ENCODE measurements at regions not wholly inside any gene's neighbourhood (a gene's known extent, or its start where the extent isn't known, plus 50 kb on each side); places are given as distances from the start of the nearest gene placed in this dataset.

DNA sequence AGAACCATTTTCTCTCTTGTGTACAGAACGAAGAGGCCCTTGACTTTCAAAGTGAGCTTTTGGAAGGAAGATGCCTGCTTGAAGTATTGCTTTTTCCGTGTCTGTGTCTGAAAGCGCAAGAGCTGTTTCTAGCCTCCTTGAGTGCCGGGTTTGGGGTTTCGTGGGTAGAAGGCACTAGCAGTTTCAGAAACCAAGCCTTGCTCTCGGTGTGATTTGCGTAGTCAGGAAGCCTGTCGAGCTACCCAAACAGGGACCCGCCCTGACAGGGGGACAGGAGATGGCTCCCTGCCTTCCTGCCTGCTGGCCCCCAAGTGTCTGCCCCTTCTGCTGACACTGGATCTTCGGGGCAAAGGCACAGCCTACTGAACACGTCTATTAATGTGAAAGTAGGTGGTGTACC lies 322.0 kb downstream of the MAF start:
- TF ChIP-seq ZNF837 (tag by site-specific recombination; IDR thresholded peaks at IDR 0.05) (no peak), ZNF692 (tag by site-specific recombination; IDR thresholded peaks at IDR 0.05) (no peak), GLI4 (tag by site-specific recombination; IDR thresholded peaks at IDR 0.05) (no peak), SCRT1 (tag by site-specific recombination; IDR thresholded peaks at IDR 0.05; ENCODE audit: borderline replicate concordance) (no peak), ZNF148 (tag by site-specific recombination; IDR thresholded peaks at IDR 0.05; ENCODE audit: borderline replicate concordance) (no peak), ZBTB10 (tag by site-specific recombination; IDR thresholded peaks at IDR 0.05) (no peak), ZNF341 (tag by site-specific recombination; IDR thresholded peaks at IDR 0.05; ENCODE audit: low read depth) (no peak), ZNF10 (tag by site-specific recombination; IDR thresholded peaks at IDR 0.05) (no peak)
- H3K4me3 ChIP-seq (ENCODE audit: low read depth, low read length): no peak overlapping the region
- no peak overlapping the region for H3K27ac ChIP-seq (ENCODE audit: extremely low read depth, low read depth, low read length)
- no peaks in the 10 kb centered on the region for H3K9me3 ChIP-seq (ENCODE audit: control insufficient read depth, insufficient read depth, low read depth, low read length)
- no peaks in the 10 kb centered on the region for H3K36me3 ChIP-seq (ENCODE audit: control insufficient read depth in 2 of 2, insufficient read depth in 1 of 2, low read length in 2 of 2)
- H3K4me1 ChIP-seq (ENCODE audit: control insufficient read depth, insufficient read depth, low read length): no peaks in the 10 kb centered on the region
- ChIA-PET CTCF (interaction anchor here (1.0 kb wide), 1 partner anchor 273 kb away, joined by 3 read pairs; no protein-coding TSS in a partner anchor), POLR2A (no interaction called here)

DNA sequence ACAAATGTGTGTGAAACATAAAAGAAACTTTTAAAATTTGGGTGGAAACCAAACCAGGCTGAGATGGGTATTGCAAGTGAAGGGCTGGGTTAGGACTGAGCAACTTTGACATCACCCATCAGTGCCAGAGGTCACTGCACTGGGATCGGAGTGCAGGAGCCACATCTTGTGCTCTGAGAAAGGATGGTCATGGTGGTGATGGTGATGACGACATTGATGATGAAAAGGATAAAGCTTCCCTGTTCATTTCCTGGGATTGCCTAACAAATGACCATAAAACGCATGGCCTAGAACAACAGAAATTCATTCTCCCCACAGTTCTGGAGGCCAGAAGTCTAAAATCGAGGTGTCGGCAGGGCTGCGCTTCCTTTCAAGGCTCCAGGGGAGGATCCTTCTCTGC lies 324.0 kb downstream of the MAF start:
- Histone ChIP-seq H3K4me1 (ENCODE audit: control insufficient read depth, insufficient read depth, low read length) (no peaks in the 10 kb centered on the region), H3K36me3 (ENCODE audit: control insufficient read depth in 2 of 2, insufficient read depth in 1 of 2, low read length in 2 of 2) (no peaks in the 10 kb centered on the region), H3K9me3 (ENCODE audit: control insufficient read depth, insufficient read depth, low read depth, low read length) (no peaks in the 10 kb centered on the region), H3K4me3 (ENCODE audit: low read depth, low read length) (no peak overlapping the region), H3K27ac (ENCODE audit: extremely low read depth, low read depth, low read length) (no peak overlapping the region)
- CTCF ChIA-PET: no interaction called here
- POLR2A ChIA-PET: no interaction called here
- TF ChIP-seq, protein P1, sequence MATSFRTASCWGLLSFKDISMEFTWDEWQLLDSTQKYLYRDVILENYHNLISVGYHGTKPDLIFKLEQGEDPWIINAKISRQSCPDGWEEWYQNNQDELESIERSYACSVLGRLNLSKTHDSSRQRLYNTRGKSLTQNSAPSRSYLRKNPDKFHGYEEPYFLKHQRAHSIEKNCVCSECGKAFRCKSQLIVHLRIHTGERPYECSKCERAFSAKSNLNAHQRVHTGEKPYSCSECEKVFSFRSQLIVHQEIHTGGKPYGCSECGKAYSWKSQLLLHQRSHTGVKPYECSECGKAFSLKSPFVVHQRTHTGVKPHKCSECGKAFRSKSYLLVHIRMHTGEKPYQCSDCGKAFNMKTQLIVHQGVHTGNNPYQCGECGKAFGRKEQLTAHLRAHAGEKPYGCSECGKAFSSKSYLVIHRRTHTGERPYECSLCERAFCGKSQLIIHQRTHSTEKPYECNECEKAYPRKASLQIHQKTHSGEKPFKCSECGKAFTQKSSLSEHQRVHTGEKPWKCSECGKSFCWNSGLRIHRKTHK (tag by site-specific recombination; IDR thresholded peaks at IDR 0.05): no peak
- TF ChIP-seq ZNF600 (tag by site-specific recombination; IDR thresholded peaks at IDR 0.05) (no peak), HOXD13 (CRISPR knock-in tag; IDR thresholded peaks at IDR 0.05; ENCODE audit: borderline replicate concordance) (no peak), ZNF544 (tag by site-specific recombination; IDR thresholded peaks at IDR 0.05) (no peak), BCL11A (tag by site-specific recombination; IDR thresholded peaks at IDR 0.05; ENCODE audit: low read depth) (no peak), HOXC10 (CRISPR knock-in tag; IDR thresholded peaks at IDR 0.05) (no peak), ZNF302 (tag by site-specific recombination; IDR thresholded peaks at IDR 0.05; ENCODE audit: low read depth) (no peak)

Data from HEK293 (cell line).